HepG2 (cell line): ENCODE measurements at regions not wholly inside any gene's neighbourhood (a gene's known extent, or its start where the extent isn't known, plus 50 kb on each side); places are given as distances from the start of the nearest gene placed in this dataset.

Source experiments
- ATAC-seq: fragments of 200-7000 bp; cut with Tn5 transposase; 3 replicates; pipeline ENCODE4 v1.9.1; 2020; ENCODE audit warnings: mild to moderate bottlenecking, moderate library complexity
- BruUV-seq: library from RNA; stranded (reverse); fragments of 400-500 nt; replicated peaks from 2 replicates; lab custom pipeline; 2021; lab: Mats Ljungman, UMichigan
- CTCF ChIA-PET: fragments of 300-600 bp; formaldehyde crosslinking; extraction: SDS; loops from one replicate; lab custom pipeline; 2021; ENCODE audit warnings: low total read pairs, inconsistent platforms, low intra/inter-chr PET ratio; lab: Yijun Ruan, JAX
- POLR2A ChIA-PET: fragments of 350-600 bp; sonication (Branson Sonifier 250); formaldehyde crosslinking; loops from one replicate; lab custom pipeline; 2020; ENCODE audit warnings: antibody characterized with exemption, inconsistent platforms; lab: Yijun Ruan, JAX
- DNase-seq: peaks from one replicate; pipeline ENCODE4 v3.0.0-alpha.2; 2015; ENCODE audit warnings: low spot score
- FAIRE-seq: peaks from 3 replicates; lab custom pipeline; 2011; peaks lifted over from hg19 to GRCh38; lab: Jason Lieb, UNC
- H2AFZ ChIP-seq: one replicate; pipeline ENCODE4 v1.6.1; 2011; ENCODE audit warnings: low read length, inconsistent platforms
- H3K27ac ChIP-seq: fragments of 300-600 bp; 3 replicates; pipeline ENCODE4 v1.8.0; 2011; ENCODE audit warnings: mixed run types, mild to moderate bottlenecking, mixed read lengths, low read length, inconsistent platforms; ENCODE audit not compliant: insufficient read depth; ENCODE audit errors: extremely low read length
- H3K27me3 ChIP-seq, 2 experiments: fragments of 200-600 bp in 1 of 2; 2 replicates in 1 of 2; 3 replicates in 1 of 2; pipeline versions ENCODE4 v1.6.0 to v1.8.0; 2011; ENCODE audit warnings: low read length in 2 of 2, mild to moderate bottlenecking in 2 of 2, moderate library complexity in 2 of 2, inconsistent platforms in 1 of 2; ENCODE audit not compliant: insufficient read depth in 2 of 2, control insufficient read depth in 1 of 2
- H3K36me3 ChIP-seq, 2 experiments: fragments of 200-600 bp in 1 of 2; replicated peaks in 1 of 2; 2 replicates in 1 of 2; 3 replicates in 1 of 2; pipeline versions ENCODE4 v1.5.1 to v1.8.0; 2011; ENCODE audit warnings: low read length in 2 of 2, inconsistent platforms in 1 of 2; ENCODE audit not compliant: insufficient read depth in 2 of 2, control insufficient read depth in 1 of 2
- H3K4me1 ChIP-seq: 2 replicates; pipeline ENCODE4 v1.5.1; 2012; ENCODE audit warnings: low read length, inconsistent platforms; ENCODE audit not compliant: insufficient read depth
- H3K4me2 ChIP-seq: 2 replicates; pipeline ENCODE4 v1.6.0; 2011; ENCODE audit warnings: low read depth, low read length, inconsistent platforms
- H3K4me3 ChIP-seq, 3 experiments: fragments of 200-600 bp in 1 of 3; sonication (generic), shearing (Covaris generic) in 1 of 3; replicated peaks in 1 of 3; 2 replicates each; pipeline ENCODE4 v1.5.1; 2011 to 2016; ENCODE audit warnings: low read length in 3 of 3, inconsistent platforms in 2 of 3, low read depth in 2 of 3, mild to moderate bottlenecking in 2 of 3, control low read depth in 1 of 3, mixed read lengths in 1 of 3; ENCODE audit not compliant: insufficient read depth in 1 of 3
- H3K79me2 ChIP-seq: one replicate; pipeline ENCODE4 v1.6.1; 2011; ENCODE audit warnings: low read length, inconsistent platforms; ENCODE audit not compliant: insufficient read depth
- H3K9ac ChIP-seq: 2 replicates; pipeline ENCODE4 v1.6.0; 2011; ENCODE audit warnings: mild to moderate bottlenecking, low read depth, low read length, inconsistent platforms; ENCODE audit not compliant: insufficient read depth
- H3K9me3 ChIP-seq: 2 replicates; pipeline ENCODE4 v1.5.1; 2012; ENCODE audit warnings: mild to moderate bottlenecking, low read length
- H4K20me1 ChIP-seq: 2 replicates; pipeline ENCODE4 v1.6.0; 2011; ENCODE audit warnings: inconsistent platforms, mild to moderate bottlenecking, low read length, moderate library complexity; ENCODE audit not compliant: insufficient read depth
- ESRRA ChIP-seq: sonication (generic); formaldehyde crosslinking; IDR thresholded peaks from 2 replicates; pipeline ENCODE4 v1.5.1; 2020; ENCODE audit warnings: mild to moderate bottlenecking, low read depth, missing genetic modification reagents
- NR2F2 ChIP-seq: IDR thresholded peaks from 2 replicates; pipeline ENCODE4 v1.6.1; 2012; ENCODE audit warnings: low read depth, inconsistent platforms, borderline replicate concordance
- SNAI1 ChIP-seq: sonication (generic); formaldehyde crosslinking; IDR thresholded peaks from 2 replicates; pipeline ENCODE4 v1.5.0; 2020; ENCODE audit warnings: mild to moderate bottlenecking, missing genetic modification reagents, borderline replicate concordance
- TARDBP ChIP-seq: sonication (generic); formaldehyde crosslinking; IDR thresholded peaks from 2 replicates; pipeline ENCODE4 v1.8.0; 2022; ENCODE audit warnings: mild to moderate bottlenecking, missing genetic modification reagents
- TOE1 ChIP-seq: sonication (generic); formaldehyde crosslinking; IDR thresholded peaks from 2 replicates; pipeline ENCODE4 v1.4.0; 2020; ENCODE audit warnings: mild to moderate bottlenecking, missing genetic modification reagents
- ZNF776 ChIP-seq: sonication (generic); formaldehyde crosslinking; IDR thresholded peaks from 2 replicates; pipeline ENCODE4 v1.4.0; 2020; ENCODE audit warnings: mild to moderate bottlenecking, missing genetic modification reagents
- WGBS: methylation state at CpG from one replicate; pipeline ENCODE4 v1.1.6; 2017; ENCODE audit warnings: low lambda C conversion rate; 5-methylcytosine and 5-hydroxymethylcytosine counted together
- in situ Hi-C: cut with HindIII; loops from 2 replicates; pipeline ENCODE4 v1.10.0; 2017; ENCODE audit warnings: low pct_unique_long_range_greater_than_20kb; ENCODE audit not compliant: extremely low pct_ligation_motif_present
- intact Hi-C: fragments of 100-400 bp; cut with micrococcal nuclease; formaldehyde crosslinking; loops from one replicate; pipeline ENCODE4 v1.10.0; 2022; ENCODE audit not compliant: unreplicated experiment
- TF ChIP-seq, protein P1 (sequence below): sonication (generic); IDR thresholded peaks from 2 replicates; pipeline ENCODE4 v1.6.1; 2016; ENCODE audit warnings: low read depth, borderline replicate concordance
- TF ChIP-seq, protein P2 (sequence below): sonication (generic); formaldehyde crosslinking; IDR thresholded peaks from 2 replicates; pipeline ENCODE4 v1.5.0; 2020; ENCODE audit warnings: mild to moderate bottlenecking, missing genetic modification reagents
- TF ChIP-seq, protein P3 (sequence below): sonication (generic); formaldehyde crosslinking; IDR thresholded peaks from 2 replicates; pipeline ENCODE4 v1.8.1; 2023; ENCODE audit warnings: mild to moderate bottlenecking, inconsistent platforms, moderate library complexity, missing genetic modification reagents, borderline replicate concordance
- TF ChIP-seq, protein P4 (sequence below): sonication (generic); formaldehyde crosslinking; IDR thresholded peaks from 2 replicates; pipeline ENCODE4 v1.5.1; 2020; ENCODE audit warnings: missing genetic modification reagents, mild to moderate bottlenecking, borderline replicate concordance

DNA sequence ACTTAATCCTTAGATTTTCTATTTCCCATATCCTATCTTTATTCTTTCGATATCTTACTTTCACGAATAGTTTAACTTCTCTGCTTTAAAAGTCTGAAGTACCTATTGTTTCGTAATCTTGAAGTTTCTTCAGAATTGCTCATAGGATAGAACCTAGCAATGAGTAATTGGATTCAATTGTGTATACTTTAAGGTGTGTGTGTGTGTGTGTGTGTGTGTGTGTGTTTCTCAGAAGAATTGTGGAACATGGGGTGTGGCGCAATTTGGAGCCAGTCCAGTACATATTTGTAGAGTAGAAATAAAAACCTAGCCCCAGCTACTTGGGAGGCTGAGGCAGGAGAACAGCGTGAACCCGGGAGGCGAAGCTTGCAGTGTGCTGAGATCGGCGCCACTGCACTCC is 897.6 kb downstream of the BCL11A start:
- CTCF ChIA-PET = no interaction called here
- H3K27ac ChIP-seq = no peak overlapping the region
- POLR2A ChIA-PET = no interaction called here
- H3K9ac ChIP-seq = no peak overlapping the region
- no peak for DNase-seq
- H3K4me2 ChIP-seq = no peak overlapping the region
- no peaks in the 10 kb centered on the region for H3K9me3 ChIP-seq
- WGBS = 36% methylated on average over 9 of the region's 9 CpGs
- H3K4me1 ChIP-seq = no peaks in the 10 kb centered on the region
- no peaks in the 10 kb centered on the region for H3K79me2 ChIP-seq
- no peaks in the 10 kb centered on the region for H4K20me1 ChIP-seq
- H3K27me3 ChIP-seq = no peaks in the 10 kb centered on the region
- no peak for ATAC-seq
- in situ Hi-C loops (no loop called here), intact Hi-C loops (no loop called here)
- BruUV-seq = no TSS peak
- TF ChIP-seq ESRRA (CRISPR knock-in tag) = no peak
- TF ChIP-seq, protein P1, sequence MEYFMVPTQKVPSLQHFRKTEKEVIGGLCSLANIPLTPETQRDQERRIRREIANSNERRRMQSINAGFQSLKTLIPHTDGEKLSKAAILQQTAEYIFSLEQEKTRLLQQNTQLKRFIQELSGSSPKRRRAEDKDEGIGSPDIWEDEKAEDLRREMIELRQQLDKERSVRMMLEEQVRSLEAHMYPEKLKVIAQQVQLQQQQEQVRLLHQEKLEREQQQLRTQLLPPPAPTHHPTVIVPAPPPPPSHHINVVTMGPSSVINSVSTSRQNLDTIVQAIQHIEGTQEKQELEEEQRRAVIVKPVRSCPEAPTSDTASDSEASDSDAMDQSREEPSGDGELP = no peak
- TF ChIP-seq, protein P2, sequence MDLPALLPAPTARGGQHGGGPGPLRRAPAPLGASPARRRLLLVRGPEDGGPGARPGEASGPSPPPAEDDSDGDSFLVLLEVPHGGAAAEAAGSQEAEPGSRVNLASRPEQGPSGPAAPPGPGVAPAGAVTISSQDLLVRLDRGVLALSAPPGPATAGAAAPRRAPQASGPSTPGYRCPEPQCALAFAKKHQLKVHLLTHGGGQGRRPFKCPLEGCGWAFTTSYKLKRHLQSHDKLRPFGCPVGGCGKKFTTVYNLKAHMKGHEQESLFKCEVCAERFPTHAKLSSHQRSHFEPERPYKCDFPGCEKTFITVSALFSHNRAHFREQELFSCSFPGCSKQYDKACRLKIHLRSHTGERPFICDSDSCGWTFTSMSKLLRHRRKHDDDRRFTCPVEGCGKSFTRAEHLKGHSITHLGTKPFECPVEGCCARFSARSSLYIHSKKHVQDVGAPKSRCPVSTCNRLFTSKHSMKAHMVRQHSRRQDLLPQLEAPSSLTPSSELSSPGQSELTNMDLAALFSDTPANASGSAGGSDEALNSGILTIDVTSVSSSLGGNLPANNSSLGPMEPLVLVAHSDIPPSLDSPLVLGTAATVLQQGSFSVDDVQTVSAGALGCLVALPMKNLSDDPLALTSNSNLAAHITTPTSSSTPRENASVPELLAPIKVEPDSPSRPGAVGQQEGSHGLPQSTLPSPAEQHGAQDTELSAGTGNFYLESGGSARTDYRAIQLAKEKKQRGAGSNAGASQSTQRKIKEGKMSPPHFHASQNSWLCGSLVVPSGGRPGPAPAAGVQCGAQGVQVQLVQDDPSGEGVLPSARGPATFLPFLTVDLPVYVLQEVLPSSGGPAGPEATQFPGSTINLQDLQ = no peak
- TF ChIP-seq SNAI1 = no peak
- TF ChIP-seq TARDBP (CRISPR knock-in tag) = no peak
- TF ChIP-seq NR2F2 = no peak
- no peak overlapping the region for H3K4me3 ChIP-seq
- H3K36me3 ChIP-seq = no peaks in the 10 kb centered on the region
- H2AFZ ChIP-seq = no peak overlapping the region
- no peak for FAIRE-seq

DNA sequence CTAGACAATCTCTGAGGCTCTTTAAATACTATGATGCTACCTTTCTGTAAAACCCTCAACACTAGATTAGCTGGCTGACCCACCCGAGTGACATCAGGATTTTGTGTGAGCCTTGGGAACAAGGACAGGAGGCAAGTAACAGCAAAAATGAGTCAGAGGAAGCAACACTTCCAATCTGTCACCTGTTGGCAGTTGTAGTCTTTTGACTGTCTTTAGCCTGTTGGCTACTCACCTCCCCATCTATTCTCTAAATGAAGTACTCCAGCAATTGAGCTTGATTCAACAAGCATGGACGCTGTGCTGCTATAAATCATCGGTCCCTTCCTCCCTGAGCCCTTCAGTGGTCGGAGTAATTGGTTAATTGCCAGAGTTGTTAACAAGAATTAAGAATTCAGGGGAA is 898.7 kb downstream of the BCL11A start:
- no peaks in the 10 kb centered on the region for H3K27me3 ChIP-seq
- CTCF ChIA-PET = no interaction called here
- no peak overlapping the region for H2AFZ ChIP-seq

More for the DNA sequence above, 898.7 kb downstream of the BCL11A start:
- BruUV-seq = no TSS peak
- no peaks in the 10 kb centered on the region for H3K4me1 ChIP-seq
- WGBS = 3% methylated on average over 4 of the region's 4 CpGs
- in situ Hi-C loops (no loop called here), intact Hi-C loops (no loop called here)
- H3K9ac ChIP-seq = no peak overlapping the region
- H3K9me3 ChIP-seq = no peaks in the 10 kb centered on the region
- no peak overlapping the region for H3K4me2 ChIP-seq
- H3K4me3 ChIP-seq = no peak overlapping the region
- no peak overlapping the region for H3K27ac ChIP-seq
- POLR2A ChIA-PET = no interaction called here
- DNase-seq = no peak
- TF ChIP-seq TOE1 (CRISPR knock-in tag) (no peak), ZNF776 (no peak)
- TF ChIP-seq, protein P3, sequence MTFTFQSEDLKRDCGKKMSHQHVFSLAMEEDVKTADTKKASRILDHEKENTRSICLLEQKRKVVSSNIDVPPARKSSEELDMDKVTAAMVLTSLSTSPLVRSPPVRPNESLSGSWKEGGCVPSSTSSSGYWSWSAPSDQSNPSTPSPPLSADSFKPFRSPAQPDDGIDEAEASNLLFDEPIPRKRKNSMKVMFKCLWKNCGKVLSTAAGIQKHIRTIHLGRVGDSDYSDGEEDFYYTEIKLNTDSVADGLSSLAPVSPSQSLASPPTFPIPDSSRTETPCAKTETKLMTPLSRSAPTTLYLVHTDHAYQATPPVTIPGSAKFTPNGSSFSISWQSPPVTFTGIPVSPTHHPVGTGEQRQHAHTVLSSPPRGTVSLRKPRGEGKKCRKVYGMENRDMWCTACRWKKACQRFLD (CRISPR knock-in tag) = no peak
- TF ChIP-seq, protein P4, sequence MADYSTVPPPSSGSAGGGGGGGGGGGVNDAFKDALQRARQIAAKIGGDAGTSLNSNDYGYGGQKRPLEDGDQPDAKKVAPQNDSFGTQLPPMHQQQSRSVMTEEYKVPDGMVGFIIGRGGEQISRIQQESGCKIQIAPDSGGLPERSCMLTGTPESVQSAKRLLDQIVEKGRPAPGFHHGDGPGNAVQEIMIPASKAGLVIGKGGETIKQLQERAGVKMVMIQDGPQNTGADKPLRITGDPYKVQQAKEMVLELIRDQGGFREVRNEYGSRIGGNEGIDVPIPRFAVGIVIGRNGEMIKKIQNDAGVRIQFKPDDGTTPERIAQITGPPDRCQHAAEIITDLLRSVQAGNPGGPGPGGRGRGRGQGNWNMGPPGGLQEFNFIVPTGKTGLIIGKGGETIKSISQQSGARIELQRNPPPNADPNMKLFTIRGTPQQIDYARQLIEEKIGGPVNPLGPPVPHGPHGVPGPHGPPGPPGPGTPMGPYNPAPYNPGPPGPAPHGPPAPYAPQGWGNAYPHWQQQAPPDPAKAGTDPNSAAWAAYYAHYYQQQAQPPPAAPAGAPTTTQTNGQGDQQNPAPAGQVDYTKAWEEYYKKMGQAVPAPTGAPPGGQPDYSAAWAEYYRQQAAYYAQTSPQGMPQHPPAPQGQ = no peak
- no peak for ATAC-seq
- no peak for FAIRE-seq
- H4K20me1 ChIP-seq = no peaks in the 10 kb centered on the region
- no peaks in the 10 kb centered on the region for H3K79me2 ChIP-seq
- H3K36me3 ChIP-seq = no peaks in the 10 kb centered on the region
